Large intestine (tissue), 3 donors: ENCODE measurements at regions not wholly inside any gene's neighbourhood (a gene's known extent, or its start where the extent isn't known, plus 50 kb on each side); places are given as distances from the start of the nearest gene placed in this dataset.
"Not testable (repeated sequence)": the region's sequence is repeated elsewhere in the genome, so short reads cannot be mapped to it uniquely, and the experiment has no call there.

Experiments used
- DNase-seq, 2 donors: peaks; one replicate each; pipeline versions ENCODE4 v3.0.0 to v3.0.0-alpha.2; 2013
- H3K27ac ChIP-seq: one replicate; pipeline ENCODE4 v1.5.1; 2013; ENCODE audit warnings: low read length
- H3K27me3 ChIP-seq: 2 replicates; pipeline ENCODE4 v1.6.1; 2013; ENCODE audit warnings: low read length; ENCODE audit not compliant: control insufficient read depth, insufficient read depth
- H3K36me3 ChIP-seq: 2 replicates; pipeline ENCODE4 v1.6.1; 2013; ENCODE audit warnings: low read length; ENCODE audit not compliant: control insufficient read depth, insufficient read depth
- H3K4me1 ChIP-seq: one replicate; pipeline ENCODE4 v1.6.1; 2013; ENCODE audit warnings: low read length; ENCODE audit not compliant: control insufficient read depth, insufficient read depth
- H3K4me3 ChIP-seq: one replicate; pipeline ENCODE4 v1.5.1; 2013; ENCODE audit warnings: low read length
- H3K9me3 ChIP-seq: one replicate; pipeline ENCODE4 v1.6.1; 2013; ENCODE audit warnings: mild to moderate bottlenecking, low read depth, low read length, moderate library complexity; ENCODE audit not compliant: control insufficient read depth
- WGBS: methylation state at CpG from one replicate; pipeline ENCODE4 v1.1.5; 2013; ENCODE audit warnings: low lambda C conversion rate; ENCODE audit not compliant: insufficient coverage; 5-methylcytosine and 5-hydroxymethylcytosine counted together

- no CpG with 5 or more reads among the region's 1 CpG for WGBS
- not testable (repeated sequence) for H3K27me3 ChIP-seq, H3K9me3 ChIP-seq
Observed at GRCh38 chr2:89061174-89061573, 369.7 kb downstream of the RPIA start.

GRCh38 chr2:89076771-89077170 is 385.3 kb downstream of the RPIA start:
- H3K27ac ChIP-seq, H3K4me3 ChIP-seq, H3K4me1 ChIP-seq, DNase-seq, H3K27me3 ChIP-seq, H3K9me3 ChIP-seq, H3K36me3 ChIP-seq: not testable (repeated sequence)
- no CpG with 5 or more reads among the region's 4 CpGs for WGBS

More at GRCh38 chr2:89061174-89061573, 369.7 kb downstream of the RPIA start:
- not testable (repeated sequence) for H3K4me3 ChIP-seq, DNase-seq, H3K36me3 ChIP-seq, H3K4me1 ChIP-seq, H3K27ac ChIP-seq

GRCh38 chr2:89092911-89093310 is 401.4 kb downstream of the RPIA start:
- WGBS = no CpG with 5 or more reads among the region's 8 CpGs

GRCh38 chr2:89095060-89095459 is 403.6 kb downstream of the RPIA start:
- H3K9me3 ChIP-seq, H3K27ac ChIP-seq, DNase-seq, H3K4me3 ChIP-seq, H3K27me3 ChIP-seq, H3K36me3 ChIP-seq, H3K4me1 ChIP-seq: not testable (repeated sequence)
- WGBS = no CpG with 5 or more reads among the region's 4 CpGs

More at GRCh38 chr2:89092911-89093310, 401.4 kb downstream of the RPIA start:
- H3K9me3 ChIP-seq, H3K27ac ChIP-seq, H3K4me1 ChIP-seq, H3K36me3 ChIP-seq, H3K27me3 ChIP-seq, DNase-seq, H3K4me3 ChIP-seq: not testable (repeated sequence)

GRCh38 chr2:89102587-89102986 is 411.1 kb downstream of the RPIA start:
- DNase-seq, H3K4me3 ChIP-seq, H3K36me3 ChIP-seq, H3K27ac ChIP-seq, H3K27me3 ChIP-seq, H3K4me1 ChIP-seq, H3K9me3 ChIP-seq: not testable (repeated sequence)
- WGBS = no CpG with 5 or more reads among the region's 4 CpGs

GRCh38 chr2:89106369-89107019 is 415.0 kb downstream of the RPIA start:
- H3K36me3 ChIP-seq, H3K27me3 ChIP-seq, H3K4me1 ChIP-seq, H3K9me3 ChIP-seq, H3K27ac ChIP-seq, DNase-seq, H3K4me3 ChIP-seq: not testable (repeated sequence)
- no CpG with 5 or more reads among the region's 3 CpGs for WGBS

- not testable (repeated sequence) for H3K9me3 ChIP-seq, H3K27ac ChIP-seq, DNase-seq, H3K27me3 ChIP-seq, H3K4me1 ChIP-seq, H3K4me3 ChIP-seq, H3K36me3 ChIP-seq
- WGBS = no CpG with 5 or more reads among the region's 1 CpG
Observed at GRCh38 chr2:89112434-89112833, 421.0 kb downstream of the RPIA start.

GRCh38 chr2:89113286-89113685 is 421.8 kb downstream of the RPIA start:
- H3K4me3 ChIP-seq, H3K9me3 ChIP-seq, H3K36me3 ChIP-seq, DNase-seq, H3K27ac ChIP-seq, H3K27me3 ChIP-seq, H3K4me1 ChIP-seq: not testable (repeated sequence)

GRCh38 chr2:89129440-89129839 is 438.0 kb downstream of the RPIA start:
- not testable (repeated sequence) for H3K9me3 ChIP-seq, H3K4me3 ChIP-seq, DNase-seq, H3K36me3 ChIP-seq, H3K4me1 ChIP-seq, H3K27me3 ChIP-seq, H3K27ac ChIP-seq

- H3K36me3 ChIP-seq, H3K27ac ChIP-seq, H3K9me3 ChIP-seq, H3K4me1 ChIP-seq, H3K27me3 ChIP-seq, DNase-seq, H3K4me3 ChIP-seq: not testable (repeated sequence)
- no CpG with 5 or more reads among the region's 10 CpGs for WGBS
Observed at GRCh38 chr2:89130665-89131308, 439.3 kb downstream of the RPIA start.

GRCh38 chr2:89142959-89143358 is 451.5 kb downstream of the RPIA start:
- no CpG with 5 or more reads among the region's 5 CpGs for WGBS
- DNase-seq = not testable (repeated sequence)

More at GRCh38 chr2:89142959-89143358, 451.5 kb downstream of the RPIA start:
- H3K4me3 ChIP-seq, H3K4me1 ChIP-seq, H3K27me3 ChIP-seq, H3K9me3 ChIP-seq, H3K27ac ChIP-seq, H3K36me3 ChIP-seq: not testable (repeated sequence)
